T-cell (primary cell): ENCODE measurements at regions not wholly inside any gene's neighbourhood (a gene's known extent, or its start where the extent isn't known, plus 50 kb on each side); places are given as distances from the start of the nearest gene placed in this dataset.
"Not testable (repeated sequence)": the region's sequence is repeated elsewhere in the genome, so short reads cannot be mapped to it uniquely, and the experiment has no call there.

Experiments used
- ATAC-seq, 4 experiments: fragments of 200-7000 bp in 3 of 4; fragments of 150-1000 bp in 1 of 4; cut with Tn5 transposase; replicated peaks in 1 of 4; 1 replicate in 3 of 4; 2 replicates in 1 of 4; pipeline ENCODE4 v1.10.0; 2021; ENCODE audit warnings: moderate library complexity in 3 of 4, mild to moderate bottlenecking in 2 of 4, moderate number of reproducible peaks in 1 of 4
- CTCF ChIA-PET, 2 donors: fragments of 300-600 bp; sonication (Branson Sonifier 250); formaldehyde crosslinking; loops; one replicate each; lab custom pipeline; 2022; ENCODE audit warnings: antibody characterized with exemption in 2 of 2; lab: Charles Lee
- POLR2A ChIA-PET, 2 donors: fragments of 300-600 bp; sonication (Branson Sonifier 250); formaldehyde crosslinking; loops; one replicate each; lab custom pipeline; 2022; ENCODE audit warnings: antibody characterized with exemption in 2 of 2; lab: Charles Lee
- DNase-seq, 35 experiments: peaks; one replicate each; pipeline versions ENCODE4 v3.0.0 to v3.0.0-alpha.2; 2013 to 2023
- H3K27ac ChIP-seq: one replicate; pipeline ENCODE4 v1.5.1; 2013; ENCODE audit warnings: low read length
- H3K27me3 ChIP-seq, 2 experiments: replicated peaks in 1 of 2; 1 replicate in 1 of 2; 2 replicates in 1 of 2; pipeline versions ENCODE4 v1.6.1 to v1.7.0; 2013; ENCODE audit warnings: low read length in 1 of 2, mixed read lengths in 1 of 2; ENCODE audit not compliant: control insufficient read depth in 2 of 2, insufficient read depth in 2 of 2; ENCODE audit errors: extremely low read depth in 1 of 2
- H3K36me3 ChIP-seq, 2 donors: 1 replicate in 1 of 2; 2 replicates in 1 of 2; pipeline versions ENCODE4 v1.6.1 to v1.7.0; 2013; ENCODE audit warnings: low read length in 1 of 2; ENCODE audit not compliant: control insufficient read depth in 2 of 2, insufficient read depth in 1 of 2; ENCODE audit errors: extremely low read depth in 1 of 2
- H3K4me1 ChIP-seq, 2 experiments: 1 replicate in 1 of 2; 2 replicates in 1 of 2; pipeline versions ENCODE4 v1.6.1 to v1.7.0; 2013; ENCODE audit warnings: low read length in 2 of 2, mixed read lengths in 1 of 2; ENCODE audit not compliant: insufficient read depth in 2 of 2, control insufficient read depth in 1 of 2; ENCODE audit errors: extremely low read depth in 1 of 2
- H3K4me3 ChIP-seq, 2 donors: 1 replicate in 1 of 2; 2 replicates in 1 of 2; pipeline versions ENCODE4 v1.5.1 to v1.7.0; 2013; ENCODE audit warnings: mild to moderate bottlenecking in 2 of 2, low read length in 1 of 2, moderate library complexity in 1 of 2; ENCODE audit not compliant: control insufficient read depth in 1 of 2; ENCODE audit errors: extremely low read depth in 1 of 2
- H3K9me3 ChIP-seq: 2 replicates; pipeline ENCODE4 v1.7.0; 2013
- H3K27ac Mint-ChIP-seq, 2 donors: one replicate each; pipeline ENCODE4 v1.8.0; 2020 to 2021; ENCODE audit warnings: mild to moderate bottlenecking in 2 of 2, mixed read lengths in 2 of 2
- H3K27me3 Mint-ChIP-seq, 2 donors: one replicate each; pipeline ENCODE4 v1.8.0; 2021 to 2022; ENCODE audit warnings: mixed read lengths in 2 of 2
- H3K36me3 Mint-ChIP-seq: one replicate; pipeline ENCODE4 v1.8.0; 2021; ENCODE audit warnings: mixed read lengths
- H3K4me1 Mint-ChIP-seq, 3 donors: one replicate each; pipeline ENCODE4 v1.8.0; 2020 to 2022; ENCODE audit warnings: mixed read lengths in 3 of 3, mild to moderate bottlenecking in 1 of 3
- H3K4me3 Mint-ChIP-seq, 3 donors: one replicate each; pipeline ENCODE4 v1.8.0; 2020 to 2022; ENCODE audit warnings: mild to moderate bottlenecking in 3 of 3, mixed read lengths in 3 of 3, moderate library complexity in 3 of 3
- H3K9me3 Mint-ChIP-seq, 3 donors: one replicate each; pipeline ENCODE4 v1.8.0; 2020 to 2022; ENCODE audit warnings: mixed read lengths in 3 of 3
- WGBS: methylation state at CpG from one replicate; pipeline ENCODE4 v1.1.5; 2013; ENCODE audit warnings: missing lambda C conversion rate; ENCODE audit not compliant: insufficient coverage; 5-methylcytosine and 5-hydroxymethylcytosine counted together

DNA sequence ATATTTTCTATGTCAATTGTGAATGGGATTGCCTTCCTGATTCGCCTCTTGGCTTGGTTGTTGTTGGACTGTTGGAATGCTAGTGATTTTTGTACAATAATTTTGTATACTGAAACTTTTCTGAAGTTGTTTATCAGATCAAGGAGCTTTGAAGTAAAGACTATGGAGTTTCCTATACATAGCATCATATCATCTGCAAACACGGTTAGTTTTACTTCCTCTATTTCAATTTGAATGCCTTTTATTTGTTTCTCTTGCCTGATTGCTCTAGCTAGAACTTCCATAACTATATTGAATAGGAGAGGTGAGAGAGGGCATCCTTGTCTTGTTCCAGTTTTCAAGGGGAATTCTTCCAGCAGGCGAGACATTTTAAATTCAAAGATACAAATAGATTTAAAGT lies 226.5 kb downstream of the FBXO8 start:
- DNase-seq (no peak), ATAC-seq (no peak)
- ChIA-PET CTCF (no interaction called here), POLR2A (no interaction called here)
- H3K4me1 ChIP-seq = no peaks in the 10 kb centered on the region
- no peak overlapping the region for H3K27ac Mint-ChIP-seq
- no peaks in the 10 kb centered on the region for H3K4me1 Mint-ChIP-seq
- H3K9me3 Mint-ChIP-seq = peaks cover 0 to 5% (median 4%) of the 10 kb centered on the region in 3 donors
- no peak overlapping the region for H3K4me3 ChIP-seq
- H3K27me3 ChIP-seq = no peaks in the 10 kb centered on the region
- H3K27ac ChIP-seq = no peak overlapping the region
- no peaks in the 10 kb centered on the region for H3K27me3 Mint-ChIP-seq
- WGBS = no CpG with 5 or more reads among the region's 3 CpGs
- H3K9me3 ChIP-seq = no peaks in the 10 kb centered on the region
- no peak overlapping the region for H3K4me3 Mint-ChIP-seq
- H3K36me3 Mint-ChIP-seq = no peaks in the 10 kb centered on the region
- no peaks in the 10 kb centered on the region for H3K36me3 ChIP-seq

DNA sequence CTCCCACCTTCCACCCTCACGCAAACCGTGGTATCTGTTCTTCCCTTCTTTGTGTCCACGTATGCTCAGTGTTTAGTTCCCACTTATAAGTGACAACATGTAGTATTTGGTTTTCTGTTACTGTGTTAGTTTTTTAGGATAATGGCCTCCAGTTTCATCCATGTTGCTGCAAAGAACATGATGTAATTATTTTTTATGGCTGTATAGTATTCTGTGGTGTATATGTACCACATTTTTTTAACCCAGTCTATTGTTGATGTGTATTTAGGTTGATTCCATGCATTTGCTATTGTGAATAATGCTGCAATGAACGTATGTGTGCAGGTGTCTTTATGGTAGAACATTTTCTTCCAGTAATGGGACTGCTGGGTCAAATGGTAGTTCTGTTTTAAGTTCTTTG lies 228.1 kb downstream of the FBXO8 start:
- Mint-ChIP-seq H3K36me3 (no peaks in the 10 kb centered on the region), H3K27me3 (no peaks in the 10 kb centered on the region), H3K27ac (no peak overlapping the region), H3K4me1 (no peaks in the 10 kb centered on the region), H3K9me3 (peaks cover 0 to 2% (median 0%) of the 10 kb centered on the region in 3 donors), H3K4me3 (no peak overlapping the region)
- no CpG with 5 or more reads among the region's 4 CpGs for WGBS
- ATAC-seq (no peak), DNase-seq (no peak)
- Histone ChIP-seq H3K27ac (no peak overlapping the region), H3K27me3 (no peaks in the 10 kb centered on the region), H3K9me3 (no peaks in the 10 kb centered on the region), H3K4me3 (no peak overlapping the region), H3K36me3 (no peaks in the 10 kb centered on the region), H3K4me1 (no peaks in the 10 kb centered on the region)
- ChIA-PET POLR2A (no interaction called here), CTCF (no interaction called here)

DNA sequence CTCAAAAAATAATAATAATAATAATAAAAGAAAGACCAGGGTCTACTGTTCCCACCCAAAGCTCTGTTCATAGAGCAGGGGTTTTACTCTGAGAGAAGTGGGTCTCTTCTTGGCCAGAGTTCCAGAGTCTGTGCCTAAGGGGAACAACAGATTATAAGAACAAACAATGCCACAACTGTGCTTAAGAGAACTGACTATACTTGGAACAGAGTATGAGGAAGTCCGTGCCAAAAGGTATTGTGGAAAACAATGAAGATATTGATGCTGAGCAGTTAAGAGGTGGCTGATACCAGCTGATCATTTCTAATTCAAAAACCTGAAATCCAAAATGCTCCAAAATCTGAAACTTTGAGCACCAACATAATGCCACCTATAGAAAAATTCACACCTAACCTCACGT lies 229.6 kb downstream of the FBXO8 start:
- no CpG with 5 or more reads among the region's 2 CpGs for WGBS
- ATAC-seq = no peak
- POLR2A ChIA-PET = no interaction called here
- H3K36me3 Mint-ChIP-seq = no peaks in the 10 kb centered on the region
- no peak overlapping the region for H3K27ac Mint-ChIP-seq
- no peaks in the 10 kb centered on the region for H3K27me3 Mint-ChIP-seq
- Histone ChIP-seq H3K4me3 (no peak overlapping the region), H3K9me3 (no peaks in the 10 kb centered on the region), H3K27me3 (no peaks in the 10 kb centered on the region), H3K36me3 (no peaks in the 10 kb centered on the region), H3K27ac (no peak overlapping the region), H3K4me1 (no peaks in the 10 kb centered on the region)
- H3K9me3 Mint-ChIP-seq = peaks cover 0 to 2% (median 0%) of the 10 kb centered on the region in 3 donors
- H3K4me3 Mint-ChIP-seq = no peak overlapping the region
- CTCF ChIA-PET = no interaction called here
- no peaks in the 10 kb centered on the region for H3K4me1 Mint-ChIP-seq
- DNase-seq = no peak

- no CpG with 5 or more reads among the region's 4 CpGs for WGBS
- no peaks in the 10 kb centered on the region for H3K9me3 ChIP-seq
- ATAC-seq (no peak), DNase-seq (no peak)
- Mint-ChIP-seq H3K27me3 (no peaks in the 10 kb centered on the region), H3K9me3 (peaks cover 0 to 7% (median 2%) of the 10 kb centered on the region in 3 donors), H3K4me1 (no peaks in the 10 kb centered on the region), H3K4me3 (no peak overlapping the region), H3K27ac (no peak overlapping the region), H3K36me3 (no peaks in the 10 kb centered on the region)
- POLR2A ChIA-PET = no interaction called here
- H3K36me3 ChIP-seq = no peaks in the 10 kb centered on the region
- H3K27ac ChIP-seq = no peak overlapping the region
- no peaks in the 10 kb centered on the region for H3K27me3 ChIP-seq
- no peaks in the 10 kb centered on the region for H3K4me1 ChIP-seq
- H3K4me3 ChIP-seq = no peak overlapping the region
- CTCF ChIA-PET = no interaction called here
Measured at GRCh38 chr4:174047363-174047762, 236.1 kb downstream of the FBXO8 start.

DNA sequence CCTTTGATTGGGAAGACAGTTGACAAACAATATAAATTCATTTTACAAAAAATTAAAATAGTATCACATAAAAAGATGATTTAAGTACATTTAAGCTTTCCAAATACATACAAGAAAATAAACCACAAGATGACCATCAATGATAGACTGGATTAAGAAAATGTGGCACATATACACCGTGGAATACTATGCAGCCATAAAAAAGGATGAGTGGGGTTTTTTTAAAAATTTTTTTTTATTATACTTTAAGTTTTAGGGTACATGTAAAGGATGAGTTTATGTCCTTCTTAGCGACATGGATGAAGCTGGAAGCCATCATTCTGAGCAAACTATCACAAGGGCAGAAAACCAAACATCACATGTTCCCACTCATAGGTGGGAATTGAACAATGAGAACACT lies 237.6 kb downstream of the FBXO8 start:
- ATAC-seq, H3K27me3 Mint-ChIP-seq, H3K27ac Mint-ChIP-seq, CTCF ChIA-PET, H3K27me3 ChIP-seq, POLR2A ChIA-PET, H3K36me3 Mint-ChIP-seq, H3K9me3 Mint-ChIP-seq, H3K27ac ChIP-seq, H3K4me3 Mint-ChIP-seq, DNase-seq, H3K4me1 Mint-ChIP-seq, H3K9me3 ChIP-seq, H3K36me3 ChIP-seq, H3K4me3 ChIP-seq, H3K4me1 ChIP-seq: not testable (repeated sequence)
- WGBS = no CpG with 5 or more reads among the region's 2 CpGs

GRCh38 chr4:174045381-174045780 lies 238.1 kb downstream of the FBXO8 start:
- peaks cover 0 to 2% of the 10 kb centered on the region in 2 donors for H3K27me3 Mint-ChIP-seq
- POLR2A ChIA-PET = no interaction called here
- H3K27ac Mint-ChIP-seq = no peak overlapping the region
- H3K36me3 ChIP-seq = no peaks in the 10 kb centered on the region
- CTCF ChIA-PET = no interaction called here
- H3K36me3 Mint-ChIP-seq = no peaks in the 10 kb centered on the region
- no peaks in the 10 kb centered on the region for H3K4me1 ChIP-seq
- ATAC-seq (no peak), DNase-seq (no peak)
- H3K9me3 ChIP-seq = no peaks in the 10 kb centered on the region
- no peak overlapping the region for H3K27ac ChIP-seq
- no CpG with 5 or more reads among the region's 1 CpG for WGBS
- no peak overlapping the region for H3K4me3 Mint-ChIP-seq
- no peaks in the 10 kb centered on the region for H3K4me1 Mint-ChIP-seq
- H3K27me3 ChIP-seq = no peaks in the 10 kb centered on the region
- H3K4me3 ChIP-seq = no peak overlapping the region
- H3K9me3 Mint-ChIP-seq = peaks cover 0 to 7% (median 2%) of the 10 kb centered on the region in 3 donors

DNA sequence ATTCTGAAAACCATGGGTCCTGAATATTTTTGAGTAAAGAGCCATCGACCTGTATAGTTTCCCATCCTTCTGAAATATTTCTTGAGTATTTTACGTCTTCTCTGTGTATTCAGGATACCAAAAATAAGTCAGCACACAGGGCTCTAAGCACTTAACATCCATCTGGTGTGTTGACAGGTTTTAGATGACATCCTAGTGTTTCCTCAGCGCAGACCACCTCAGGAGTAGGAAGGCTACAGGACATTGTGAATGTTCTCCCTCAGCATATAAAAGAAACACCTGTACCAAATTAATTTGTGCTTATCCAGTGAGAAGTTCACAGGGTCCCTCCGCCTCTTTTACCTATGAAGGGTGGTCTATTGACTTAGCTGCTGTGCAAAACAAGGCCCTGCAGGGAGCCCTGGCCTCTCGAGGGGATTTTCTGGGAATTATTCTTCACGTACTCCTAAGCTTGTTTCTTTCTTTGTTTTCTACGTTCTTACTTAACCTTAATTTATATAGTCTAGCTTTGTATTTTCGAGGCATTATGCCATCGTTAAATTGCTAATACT lies 241.8 kb downstream of the FBXO8 start:
- Histone ChIP-seq H3K9me3 (no peaks in the 10 kb centered on the region), H3K4me1 (no peaks in the 10 kb centered on the region), H3K36me3 (no peaks in the 10 kb centered on the region), H3K27ac (no peak overlapping the region), H3K4me3 (no peak overlapping the region), H3K27me3 (no peaks in the 10 kb centered on the region)
- peaks cover 0 to 7% (median 2%) of the 10 kb centered on the region in 3 donors for H3K9me3 Mint-ChIP-seq
- H3K27ac Mint-ChIP-seq = no peak overlapping the region
- DNase-seq (no peak), ATAC-seq (no peak)
- H3K4me3 Mint-ChIP-seq = no peak overlapping the region
- peaks cover 2 to 5% of the 10 kb centered on the region in 2 donors for H3K27me3 Mint-ChIP-seq
- 80% methylated on average over 2 of the region's 9 CpGs for WGBS
- CTCF ChIA-PET = no interaction called here
- no peaks in the 10 kb centered on the region for H3K4me1 Mint-ChIP-seq
- no peaks in the 10 kb centered on the region for H3K36me3 Mint-ChIP-seq
- POLR2A ChIA-PET = no interaction called here
